KMS-11 (cell line): ENCODE measurements at regions not wholly inside any gene's neighbourhood (a gene's known extent, or its start where the extent isn't known, plus 50 kb on each side); places are given as distances from the start of the nearest gene placed in this dataset.

Experiments
- H2AFZ ChIP-seq: fragments of 200-600 bp; sonication (generic); 2 replicates; pipeline ENCODE4 v1.6.1; 2016; ENCODE audit warnings: antibody characterized with exemption, mixed run types, low read depth
- H3K27ac ChIP-seq: fragments of 200-600 bp; sonication (generic); 2 replicates; pipeline ENCODE4 v1.6.1; 2016; ENCODE audit warnings: mild to moderate bottlenecking, mixed run types
- H3K27me3 ChIP-seq: fragments of 200-600 bp; sonication (generic); 2 replicates; pipeline ENCODE4 v1.6.1; 2017; ENCODE audit warnings: mild to moderate bottlenecking, low read depth, mixed run types, moderate library complexity; ENCODE audit not compliant: insufficient read depth
- H3K36me3 ChIP-seq: fragments of 200-600 bp; sonication (generic); 2 replicates; pipeline ENCODE4 v1.6.1; 2017; ENCODE audit warnings: mild to moderate bottlenecking, mixed run types; ENCODE audit not compliant: insufficient read depth
- H3K4me1 ChIP-seq: fragments of 200-600 bp; sonication (generic); 2 replicates; pipeline ENCODE4 v1.6.1; 2016; ENCODE audit warnings: mild to moderate bottlenecking, low read depth, mixed run types; ENCODE audit not compliant: poor library complexity, severe bottlenecking
- H3K4me2 ChIP-seq: fragments of 200-600 bp; sonication (generic); 2 replicates; pipeline ENCODE4 v1.7.0; 2016; ENCODE audit warnings: mild to moderate bottlenecking, mixed run types
- H3K4me3 ChIP-seq: fragments of 200-600 bp; sonication (generic); IDR thresholded peaks from 2 replicates; pipeline ENCODE4 v1.6.1; 2017; ENCODE audit warnings: low read depth, low read length, mixed read lengths; ENCODE audit not compliant: insufficient read depth
- H3K79me2 ChIP-seq: fragments of 200-600 bp; sonication (generic); 2 replicates; pipeline ENCODE4 v1.6.1; 2016; ENCODE audit warnings: low read depth, mixed run types; ENCODE audit not compliant: insufficient read depth
- H3K9ac ChIP-seq: fragments of 200-600 bp; sonication (generic); 2 replicates; pipeline ENCODE4 v1.6.1; 2016; ENCODE audit warnings: mild to moderate bottlenecking, mixed run types
- H4K20me1 ChIP-seq: fragments of 200-600 bp; sonication (generic); 2 replicates; pipeline ENCODE4 v1.6.1; 2016; ENCODE audit warnings: mild to moderate bottlenecking, mixed run types; ENCODE audit not compliant: insufficient read depth
- TF ChIP-seq, protein P1 (sequence below): fragments of 200-600 bp; sonication (generic); conservative IDR thresholded peaks from 2 replicates; pipeline ENCODE4 v1.6.1; 2017; ENCODE audit warnings: low read depth, mild to moderate bottlenecking, antibody characterized with exemption, low read length, moderate library complexity, mixed read lengths

DNA sequence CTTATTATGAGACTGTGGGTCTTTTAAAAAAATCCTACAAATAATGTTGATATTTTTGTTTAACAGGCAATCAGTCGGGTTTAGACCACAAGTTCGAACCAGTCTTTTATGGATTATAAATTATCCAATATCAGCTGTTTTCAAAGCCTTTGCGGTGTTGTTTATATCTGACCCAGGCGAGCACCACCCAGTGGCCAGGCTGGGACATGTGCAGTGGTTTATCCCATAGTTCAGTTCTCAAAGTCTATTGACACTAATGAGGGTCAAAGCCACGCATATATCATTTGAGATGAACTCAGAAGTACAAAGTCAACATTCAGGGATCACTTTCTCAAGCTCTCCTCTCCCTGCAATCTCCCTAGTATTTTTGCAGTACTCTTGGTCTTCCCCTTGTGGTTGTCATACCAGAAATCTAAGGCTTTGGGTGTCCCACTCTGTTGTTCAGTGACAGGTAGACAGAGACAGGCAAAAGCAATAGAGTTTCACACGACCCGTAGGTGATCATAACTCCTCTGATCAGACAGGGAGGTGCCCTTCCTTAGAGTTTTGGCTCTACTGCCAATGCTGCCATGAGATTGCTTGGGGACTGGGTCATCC lies 117.4 kb upstream of the POM121L12 start:
- no peak overlapping the region for H3K4me2 ChIP-seq
- no peaks in the 10 kb centered on the region for H3K79me2 ChIP-seq
- H3K4me1 ChIP-seq: no peaks in the 10 kb centered on the region
- no peak overlapping the region for H3K9ac ChIP-seq
- TF ChIP-seq, protein P1, sequence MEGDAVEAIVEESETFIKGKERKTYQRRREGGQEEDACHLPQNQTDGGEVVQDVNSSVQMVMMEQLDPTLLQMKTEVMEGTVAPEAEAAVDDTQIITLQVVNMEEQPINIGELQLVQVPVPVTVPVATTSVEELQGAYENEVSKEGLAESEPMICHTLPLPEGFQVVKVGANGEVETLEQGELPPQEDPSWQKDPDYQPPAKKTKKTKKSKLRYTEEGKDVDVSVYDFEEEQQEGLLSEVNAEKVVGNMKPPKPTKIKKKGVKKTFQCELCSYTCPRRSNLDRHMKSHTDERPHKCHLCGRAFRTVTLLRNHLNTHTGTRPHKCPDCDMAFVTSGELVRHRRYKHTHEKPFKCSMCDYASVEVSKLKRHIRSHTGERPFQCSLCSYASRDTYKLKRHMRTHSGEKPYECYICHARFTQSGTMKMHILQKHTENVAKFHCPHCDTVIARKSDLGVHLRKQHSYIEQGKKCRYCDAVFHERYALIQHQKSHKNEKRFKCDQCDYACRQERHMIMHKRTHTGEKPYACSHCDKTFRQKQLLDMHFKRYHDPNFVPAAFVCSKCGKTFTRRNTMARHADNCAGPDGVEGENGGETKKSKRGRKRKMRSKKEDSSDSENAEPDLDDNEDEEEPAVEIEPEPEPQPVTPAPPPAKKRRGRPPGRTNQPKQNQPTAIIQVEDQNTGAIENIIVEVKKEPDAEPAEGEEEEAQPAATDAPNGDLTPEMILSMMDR: peak; percentile 48
- H3K36me3 ChIP-seq: no peaks in the 10 kb centered on the region
- H3K27ac ChIP-seq: no peak overlapping the region
- no peak overlapping the region for H3K4me3 ChIP-seq
- H2AFZ ChIP-seq: no peak overlapping the region
- H4K20me1 ChIP-seq: no peaks in the 10 kb centered on the region
- no peaks in the 10 kb centered on the region for H3K27me3 ChIP-seq

- Histone ChIP-seq H3K79me2 (no peaks in the 10 kb centered on the region), H4K20me1 (no peaks in the 10 kb centered on the region), H3K9ac (no peak overlapping the region), H3K4me1 (no peaks in the 10 kb centered on the region), H3K36me3 (no peaks in the 10 kb centered on the region), H3K27ac (no peak overlapping the region), H3K4me2 (no peak overlapping the region), H3K27me3 (no peaks in the 10 kb centered on the region), H2AFZ (no peak overlapping the region), H3K4me3 (no peak overlapping the region)
- TF ChIP-seq, protein P1: no peak
These were observed 123.6 kb upstream of the POM121L12 start for GRCh38 chr7:52911795-52912194.

DNA sequence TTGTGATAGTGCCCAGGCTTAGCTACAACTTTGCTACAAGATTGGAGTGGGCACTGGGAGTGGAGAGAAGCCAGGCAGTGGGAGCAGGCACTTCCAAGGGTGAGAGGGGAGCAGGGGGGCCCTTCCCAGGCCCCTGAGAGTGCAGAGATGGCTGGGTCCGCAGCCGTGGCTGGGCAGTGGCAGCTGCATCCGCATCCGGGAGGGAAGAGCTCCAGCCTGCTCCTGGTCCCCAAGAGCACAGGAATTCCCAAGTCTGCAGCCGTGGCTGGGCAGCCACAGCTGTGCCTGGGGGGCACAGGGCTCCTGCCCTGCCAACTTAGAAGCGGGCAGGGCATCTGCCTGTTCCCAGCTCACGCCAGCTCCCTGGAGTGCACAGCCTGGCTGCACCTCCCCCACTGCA lies 124.1 kb upstream of the POM121L12 start:
- Histone ChIP-seq H3K27me3 (no peaks in the 10 kb centered on the region), H3K4me2 (no peak overlapping the region), H3K36me3 (no peaks in the 10 kb centered on the region), H3K79me2 (no peaks in the 10 kb centered on the region), H3K27ac (no peak overlapping the region), H4K20me1 (no peaks in the 10 kb centered on the region), H2AFZ (no peak overlapping the region), H3K9ac (no peak overlapping the region), H3K4me1 (no peaks in the 10 kb centered on the region), H3K4me3 (no peak overlapping the region)
- TF ChIP-seq, protein P1: no peak

GRCh38 chr7:52909935-52910334 lies 125.5 kb upstream of the POM121L12 start:
- Histone ChIP-seq H3K4me1 (no peaks in the 10 kb centered on the region), H3K27me3 (no peaks in the 10 kb centered on the region), H3K9ac (no peak overlapping the region), H3K27ac (no peak overlapping the region), H2AFZ (no peak overlapping the region), H3K79me2 (no peaks in the 10 kb centered on the region), H4K20me1 (no peaks in the 10 kb centered on the region), H3K4me3 (no peak overlapping the region), H3K36me3 (no peaks in the 10 kb centered on the region), H3K4me2 (no peak overlapping the region)
- TF ChIP-seq, protein P1: no peak
